Adipose tissue (tissue), 3 donors: ENCODE measurements at regions not wholly inside any gene's neighbourhood (a gene's known extent, or its start where the extent isn't known, plus 50 kb on each side); places are given as distances from the start of the nearest gene placed in this dataset.
"Not testable (repeated sequence)": the region's sequence is repeated elsewhere in the genome, so short reads cannot be mapped to it uniquely, and the experiment has no call there.

ENCODE experiments used
- H3K27ac ChIP-seq: one replicate; pipeline ENCODE4 v1.5.1; 2013; ENCODE audit warnings: low read depth, low read length
- WGBS, 3 donors: extraction: QIAGEN DNeasy Blood & Tissue Kit; methylation state at CpG; one replicate each; pipeline ENCODE4 v1.1.7; 2013; 5-methylcytosine and 5-hydroxymethylcytosine counted together
- donor health status: healthy with polysubstance abuse.
- donor health status: Bipolar disorder and iron deficiency.
- donor health status: healthy.

GRCh38 chr1:232437510-232437909, 192.4 kb downstream of the SIPA1L2 start:
- no peak overlapping the region for H3K27ac ChIP-seq
- 86 to 97% (median 94%) methylated on average over 7 of the region's 7 CpGs for WGBS, 3 donors

GRCh38 chr1:232435729-232436128, 194.2 kb downstream of the SIPA1L2 start:
- H3K27ac ChIP-seq, result no peak overlapping the region
- 45 to 53% (median 48%) methylated on average over 3 of the region's 3 CpGs for WGBS, 3 donors

GRCh38 chr1:232432313-232432712, 197.6 kb downstream of the SIPA1L2 start:
- H3K27ac ChIP-seq, result no peak overlapping the region
- 66 to 78% (median 75%) methylated on average over 8 of the region's 8 CpGs for WGBS, 3 donors

GRCh38 chr1:232431748-232432147, 198.2 kb downstream of the SIPA1L2 start:
- 85 to 87% (median 86%) methylated on average over 4 of the region's 4 CpGs for WGBS, 3 donors
- no peak overlapping the region for H3K27ac ChIP-seq

GRCh38 chr1:232431326-232431725, 198.6 kb downstream of the SIPA1L2 start:
- WGBS, 3 donors, result 86 to 94% (median 91%) methylated on average over 6 of the region's 6 CpGs
- no peak overlapping the region for H3K27ac ChIP-seq

- H3K27ac ChIP-seq, result no peak overlapping the region
- WGBS, 3 donors, result 88 to 95% (median 94%) methylated on average over 6 of the region's 6 CpGs
Observed at GRCh38 chr1:232430467-232430866, 199.5 kb downstream of the SIPA1L2 start.

- no peak overlapping the region for H3K27ac ChIP-seq
- 61 to 71% (median 69%) methylated on average over 13 of the region's 13 CpGs for WGBS, 3 donors
Observed at GRCh38 chr1:232428786-232429530, 201.0 kb downstream of the SIPA1L2 start.

- H3K27ac ChIP-seq, result no peak overlapping the region
- WGBS, 3 donors, result 53 to 74% (median 66%) methylated on average over 3 of the region's 3 CpGs
Observed at GRCh38 chr1:232428036-232428645, 201.8 kb downstream of the SIPA1L2 start.

- H3K27ac ChIP-seq, result no peak overlapping the region
Observed at GRCh38 chr1:232426801-232427200, 203.1 kb downstream of the SIPA1L2 start.

- H3K27ac ChIP-seq, result no peak overlapping the region
- 92 to 96% (median 95%) methylated on average over 15 of the region's 15 CpGs for WGBS, 3 donors
Observed at GRCh38 chr1:232425421-232425820, 204.5 kb downstream of the SIPA1L2 start.

- 63 to 89% (median 79%) methylated on average over 3 of the region's 3 CpGs for WGBS, 3 donors
- H3K27ac ChIP-seq, result no peak overlapping the region
Observed at GRCh38 chr1:232423591-232423990, 206.3 kb downstream of the SIPA1L2 start.

- WGBS, 3 donors, result 75 to 93% (median 91%) methylated on average over 8 of the region's 8 CpGs
- no peak overlapping the region for H3K27ac ChIP-seq
Observed at GRCh38 chr1:232422898-232423297, 207.0 kb downstream of the SIPA1L2 start.

- no peak overlapping the region for H3K27ac ChIP-seq
Observed at GRCh38 chr1:232422098-232422497, 207.8 kb downstream of the SIPA1L2 start.

- WGBS, 3 donors, result 87 to 89% (median 88%) methylated on average over 9 of the region's 9 CpGs
- H3K27ac ChIP-seq, result no peak overlapping the region
Observed at GRCh38 chr1:232421143-232421796, 208.7 kb downstream of the SIPA1L2 start.

- no peak overlapping the region for H3K27ac ChIP-seq
- WGBS, 3 donors, result 86 to 92% (median 90%) methylated on average over 10 of the region's 10 CpGs
Observed at GRCh38 chr1:232417636-232418248, 212.2 kb downstream of the SIPA1L2 start.

- 78 to 86% (median 81%) methylated on average over 8 of the region's 8 CpGs for WGBS, 3 donors
- H3K27ac ChIP-seq, result no peak overlapping the region
Observed at GRCh38 chr1:232416026-232416568, 213.8 kb downstream of the SIPA1L2 start.

- 87 to 98% (median 94%) methylated on average over 8 to 10 of the region's 10 CpGs for WGBS, 3 donors
Observed at GRCh38 chr1:232415481-232415880, 214.5 kb downstream of the SIPA1L2 start.

GRCh38 chr1:232414100-232414499, 215.8 kb downstream of the SIPA1L2 start:
- H3K27ac ChIP-seq, result no peak overlapping the region
- WGBS, 3 donors, result 89 to 94% (median 89%) methylated on average over 7 of the region's 7 CpGs

More at GRCh38 chr1:232415481-232415880, 214.5 kb downstream of the SIPA1L2 start:
- not testable (repeated sequence) for H3K27ac ChIP-seq

GRCh38 chr1:232413674-232414073, 216.3 kb downstream of the SIPA1L2 start:
- H3K27ac ChIP-seq, result no peak overlapping the region
- WGBS, 3 donors, result 84 to 90% (median 86%) methylated on average over 2 of the region's 2 CpGs
